Neural crest cell (in vitro differentiated cells): ENCODE measurements at regions not wholly inside any gene's neighbourhood (a gene's known extent, or its start where the extent isn't known, plus 50 kb on each side); places are given as distances from the start of the nearest gene placed in this dataset.

Experiments
- DNase-seq: peaks from one replicate; pipeline ENCODE4 v3.0.0; 2021; ENCODE audit warnings: low read depth, mixed read lengths, low spot score
- H3K27ac Mint-ChIP-seq: one replicate; pipeline ENCODE4 v1.8.0; 2021; ENCODE audit warnings: mild to moderate bottlenecking, mixed read lengths; ENCODE audit not compliant: unreplicated experiment
- H3K27me3 Mint-ChIP-seq: 2 replicates; pipeline ENCODE4 v1.8.0; 2021; ENCODE audit warnings: low read depth, mild to moderate bottlenecking, mixed read lengths
- H3K36me3 Mint-ChIP-seq: 2 replicates; pipeline ENCODE4 v1.8.0; 2021; ENCODE audit warnings: low read depth, mild to moderate bottlenecking, mixed read lengths
- H3K4me1 Mint-ChIP-seq: 2 replicates; pipeline ENCODE4 v1.8.0; 2021; ENCODE audit warnings: mixed read lengths
- H3K4me3 Mint-ChIP-seq: one replicate; pipeline ENCODE4 v1.8.0; 2021; ENCODE audit warnings: mild to moderate bottlenecking, mixed read lengths
- H3K9me3 Mint-ChIP-seq: 2 replicates; pipeline ENCODE4 v1.8.0; 2021; ENCODE audit warnings: mixed read lengths
- TF ChIP-seq, protein P1 (sequence below): fragments of 200-600 bp; sonication (generic); conservative IDR thresholded peaks from 2 replicates; pipeline ENCODE4 v1.5.0; 2021; ENCODE audit warnings: antibody characterized with exemption, mild to moderate bottlenecking

DNA sequence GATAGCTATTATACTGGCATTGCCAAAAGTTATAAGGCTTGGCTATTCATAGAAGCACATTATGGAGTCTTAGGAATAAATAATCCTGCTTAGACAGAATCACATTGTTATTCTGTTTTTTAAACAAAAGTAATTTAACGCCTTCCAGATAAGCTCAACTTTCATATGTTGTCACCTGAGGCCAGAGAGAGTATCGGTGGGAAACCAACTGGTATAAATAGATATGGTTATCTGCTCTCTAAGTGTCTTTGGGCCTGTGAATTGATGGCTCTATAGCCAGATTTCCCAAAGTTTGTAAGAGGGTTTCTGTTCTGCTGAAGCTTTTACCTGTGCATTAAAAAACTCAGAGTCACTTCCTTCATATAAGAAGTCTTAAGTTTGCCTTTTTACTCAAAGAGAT, 1449.4 kb downstream of the CDH11 start:
- Mint-ChIP-seq H3K27ac (no peak overlapping the region), H3K27me3 (no peaks in the 10 kb centered on the region), H3K9me3 (peaks cover 9% of the 10 kb centered on the region), H3K4me1 (no peaks in the 10 kb centered on the region), H3K4me3 (no peak overlapping the region), H3K36me3 (peaks cover 4% of the 10 kb centered on the region)
- no peak for DNase-seq
- TF ChIP-seq, protein P1, sequence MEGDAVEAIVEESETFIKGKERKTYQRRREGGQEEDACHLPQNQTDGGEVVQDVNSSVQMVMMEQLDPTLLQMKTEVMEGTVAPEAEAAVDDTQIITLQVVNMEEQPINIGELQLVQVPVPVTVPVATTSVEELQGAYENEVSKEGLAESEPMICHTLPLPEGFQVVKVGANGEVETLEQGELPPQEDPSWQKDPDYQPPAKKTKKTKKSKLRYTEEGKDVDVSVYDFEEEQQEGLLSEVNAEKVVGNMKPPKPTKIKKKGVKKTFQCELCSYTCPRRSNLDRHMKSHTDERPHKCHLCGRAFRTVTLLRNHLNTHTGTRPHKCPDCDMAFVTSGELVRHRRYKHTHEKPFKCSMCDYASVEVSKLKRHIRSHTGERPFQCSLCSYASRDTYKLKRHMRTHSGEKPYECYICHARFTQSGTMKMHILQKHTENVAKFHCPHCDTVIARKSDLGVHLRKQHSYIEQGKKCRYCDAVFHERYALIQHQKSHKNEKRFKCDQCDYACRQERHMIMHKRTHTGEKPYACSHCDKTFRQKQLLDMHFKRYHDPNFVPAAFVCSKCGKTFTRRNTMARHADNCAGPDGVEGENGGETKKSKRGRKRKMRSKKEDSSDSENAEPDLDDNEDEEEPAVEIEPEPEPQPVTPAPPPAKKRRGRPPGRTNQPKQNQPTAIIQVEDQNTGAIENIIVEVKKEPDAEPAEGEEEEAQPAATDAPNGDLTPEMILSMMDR, result no peak

- Mint-ChIP-seq H3K4me3 (no peak overlapping the region), H3K4me1 (peaks cover 5% of the 10 kb centered on the region), H3K36me3 (no peaks in the 10 kb centered on the region), H3K27ac (no peak overlapping the region), H3K9me3 (peaks cover 3% of the 10 kb centered on the region), H3K27me3 (no peaks in the 10 kb centered on the region)
- no peak for DNase-seq
- TF ChIP-seq, protein P1, result no peak
Measured at GRCh38 chr16:63663155-63663554, 1458.7 kb downstream of the CDH11 start.

- no peak for DNase-seq
- TF ChIP-seq, protein P1, result no peak
- no peak overlapping the region for H3K27ac Mint-ChIP-seq
- H3K4me1 Mint-ChIP-seq, result peaks cover 12% of the 10 kb centered on the region
- no peaks in the 10 kb centered on the region for H3K9me3 Mint-ChIP-seq
- H3K4me3 Mint-ChIP-seq, result no peak overlapping the region
- H3K27me3 Mint-ChIP-seq, result no peaks in the 10 kb centered on the region
- H3K36me3 Mint-ChIP-seq, result no peaks in the 10 kb centered on the region
Measured at GRCh38 chr16:63655846-63656245, 1466.0 kb downstream of the CDH11 start.

DNA sequence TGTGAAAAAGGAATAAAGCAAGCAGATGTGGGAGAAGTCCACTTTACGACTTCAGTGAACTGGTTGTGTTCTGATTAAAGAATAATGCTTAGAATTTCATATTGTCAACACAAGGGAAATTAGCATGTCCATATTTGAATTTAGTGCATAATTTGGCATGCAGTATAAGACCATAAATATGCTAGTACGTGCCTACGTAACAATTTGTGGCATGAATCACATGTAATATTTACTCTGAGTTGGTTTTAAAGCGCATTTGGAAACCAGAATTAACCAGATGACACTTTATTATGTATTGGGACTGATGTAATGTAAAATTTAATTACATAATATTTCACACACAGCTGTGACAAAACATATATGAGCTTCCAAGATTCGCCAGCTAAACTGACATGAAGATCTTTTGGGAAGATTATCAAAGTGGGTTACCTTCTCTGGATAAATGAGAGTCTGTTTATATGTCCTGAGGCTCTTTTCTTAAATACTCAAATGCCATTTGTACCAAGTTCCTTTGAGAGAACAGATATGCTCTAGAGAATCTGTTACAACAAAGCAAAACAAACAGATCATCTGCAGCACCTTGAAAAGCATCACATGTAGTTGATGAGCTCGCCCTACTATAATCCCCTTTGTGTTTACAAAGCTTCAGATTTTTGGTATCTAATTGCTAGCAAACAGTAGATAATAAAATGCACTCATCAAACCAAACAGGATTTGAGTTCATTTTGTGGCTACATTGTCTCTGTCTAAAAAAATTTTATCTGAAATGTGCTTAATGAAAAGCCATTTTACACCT, 1468.6 kb downstream of the CDH11 start:
- H3K4me3 Mint-ChIP-seq, result no peak overlapping the region
- TF ChIP-seq, protein P1, result no peak
- peaks cover 12% of the 10 kb centered on the region for H3K4me1 Mint-ChIP-seq
- DNase-seq, result no peak
- no peaks in the 10 kb centered on the region for H3K9me3 Mint-ChIP-seq
- H3K27ac Mint-ChIP-seq, result no peak overlapping the region
- no peaks in the 10 kb centered on the region for H3K36me3 Mint-ChIP-seq
- H3K27me3 Mint-ChIP-seq, result no peaks in the 10 kb centered on the region

DNA sequence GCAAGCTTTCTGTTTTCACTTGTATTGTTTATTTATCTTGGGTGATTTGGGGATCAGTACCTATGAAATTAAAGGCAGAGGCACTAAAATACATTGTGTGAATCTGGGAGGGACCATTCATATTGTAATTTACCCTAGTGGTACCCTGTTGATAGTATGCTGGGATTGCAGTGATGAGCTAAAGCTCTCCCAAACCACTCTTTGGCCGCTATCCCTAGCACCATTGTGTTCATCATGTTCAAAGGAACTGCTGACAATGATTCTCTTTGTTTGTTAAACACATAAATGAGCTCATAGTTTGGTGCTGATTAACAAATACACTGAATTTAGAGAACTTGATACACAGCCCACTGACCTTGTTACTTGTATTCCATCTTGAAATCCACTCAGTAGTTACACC, 1469.8 kb downstream of the CDH11 start:
- Mint-ChIP-seq H3K27ac (no peak overlapping the region), H3K4me3 (no peak overlapping the region), H3K36me3 (no peaks in the 10 kb centered on the region), H3K4me1 (peaks cover 12% of the 10 kb centered on the region), H3K27me3 (no peaks in the 10 kb centered on the region), H3K9me3 (no peaks in the 10 kb centered on the region)
- TF ChIP-seq, protein P1, result no peak
- no peak for DNase-seq
